ENCODE measurements at regions not wholly inside any gene's neighbourhood (a gene's known extent, or its start where the extent isn't known, plus 50 kb on each side); places are given as distances from the start of the nearest gene placed in this dataset.
A peak's percentile ranks its signal among the peaks of the same experiment; 100 is the strongest.

GRCh38 chr12:61862986-61863385 lies 397.2 kb upstream of the USP15 start:
- no peak for DNase-seq

- DNase-seq = no peak
These were observed 396.4 kb upstream of the USP15 start for GRCh38 chr12:61863811-61864210.

GRCh38 chr12:61869796-61870195 lies 390.4 kb upstream of the USP15 start:
- DNase-seq = no peak

- peak in 1 of 2 donors; percentile 23 for DNase-seq
These were observed 389.3 kb upstream of the USP15 start for GRCh38 chr12:61870658-61871484.

- no peak for DNase-seq
These were observed 388.8 kb upstream of the USP15 start for GRCh38 chr12:61871485-61871810.

GRCh38 chr12:61879229-61879628 lies 381.0 kb upstream of the USP15 start:
- DNase-seq = no peak

- DNase-seq = no peak
These were observed 380.0 kb upstream of the USP15 start for GRCh38 chr12:61880186-61880585.

GRCh38 chr12:61891632-61892031 lies 368.6 kb upstream of the USP15 start:
- DNase-seq = no peak

GRCh38 chr12:61894168-61894567 lies 366.0 kb upstream of the USP15 start:
- no peak for DNase-seq

GRCh38 chr12:61896436-61896835 lies 363.8 kb upstream of the USP15 start:
- DNase-seq = no peak

GRCh38 chr12:61902403-61902802 lies 357.8 kb upstream of the USP15 start:
- no peak for DNase-seq

GRCh38 chr12:61911113-61911512 lies 349.1 kb upstream of the USP15 start:
- DNase-seq = no peak

- DNase-seq = no peak
These were observed 344.8 kb upstream of the USP15 start for GRCh38 chr12:61915420-61915819.

GRCh38 chr12:61916831-61917230 lies 343.4 kb upstream of the USP15 start:
- no peak for DNase-seq

GRCh38 chr12:61919686-61920085 lies 340.5 kb upstream of the USP15 start:
- no peak for DNase-seq

- DNase-seq = no peak
These were observed 340.0 kb upstream of the USP15 start for GRCh38 chr12:61920230-61920629.

- no peak for DNase-seq
These were observed 337.1 kb upstream of the USP15 start for GRCh38 chr12:61923152-61923551.

- DNase-seq = no peak
These were observed 325.6 kb upstream of the USP15 start for GRCh38 chr12:61934564-61934963.

GRCh38 chr12:61939977-61940376 lies 320.2 kb upstream of the USP15 start:
- no peak for DNase-seq

- DNase-seq = no peak
These were observed 303.7 kb upstream of the USP15 start for GRCh38 chr12:61956545-61956944.

GRCh38 chr12:61974461-61974860 lies 285.7 kb upstream of the USP15 start:
- DNase-seq = no peak

GRCh38 chr12:61985830-61986229 lies 274.4 kb upstream of the USP15 start:
- DNase-seq = no peak

GRCh38 chr12:61987173-61987572 lies 273.0 kb upstream of the USP15 start:
- DNase-seq = no peak

GRCh38 chr12:61991661-61992060 lies 268.5 kb upstream of the USP15 start:
- no peak for DNase-seq

GRCh38 chr12:61993734-61994345 lies 266.4 kb upstream of the USP15 start:
- peak in 1 of 2 donors; percentile 15 for DNase-seq

Data from CD4-positive, alpha-beta T cell treated with Interleukin-1 beta for 1 hour (primary cell).